HG03175 (cell line): ENCODE measurements at regions not wholly inside any gene's neighbourhood (a gene's known extent, or its start where the extent isn't known, plus 50 kb on each side); places are given as distances from the start of the nearest gene placed in this dataset.

Experiments used
- ATAC-seq: cut with Tn5 transposase; IDR thresholded peaks from one replicate; pipeline ENCODE4 v1.9.1; 2021; ENCODE audit warnings: mild to moderate bottlenecking, moderate library complexity; ENCODE audit not compliant: unreplicated experiment

GRCh38 chr13:103134271-103134670, 68.1 kb upstream of the SLC10A2 start:
- ATAC-seq = peak; percentile 53

DNA sequence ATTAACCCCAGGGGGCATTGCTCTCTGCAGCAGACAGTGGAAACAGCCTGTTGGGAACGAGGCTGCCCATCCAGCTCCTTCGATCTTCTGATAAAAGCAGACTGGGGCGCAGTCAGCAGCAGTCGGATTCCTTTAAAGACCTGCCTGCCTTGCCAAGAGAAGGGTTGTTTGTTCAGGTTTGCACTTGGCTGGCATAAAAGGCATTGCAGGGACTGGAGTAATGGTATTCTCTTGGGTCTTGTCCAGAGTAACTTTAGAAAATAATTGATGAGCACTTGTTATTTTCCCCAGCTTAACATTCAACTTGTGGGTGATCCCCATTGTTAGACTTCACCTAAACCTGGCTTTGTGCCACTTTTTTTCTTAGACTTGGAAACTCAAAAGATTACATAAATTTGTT, 67.3 kb upstream of the SLC10A2 start:
- ATAC-seq = no peak

DNA sequence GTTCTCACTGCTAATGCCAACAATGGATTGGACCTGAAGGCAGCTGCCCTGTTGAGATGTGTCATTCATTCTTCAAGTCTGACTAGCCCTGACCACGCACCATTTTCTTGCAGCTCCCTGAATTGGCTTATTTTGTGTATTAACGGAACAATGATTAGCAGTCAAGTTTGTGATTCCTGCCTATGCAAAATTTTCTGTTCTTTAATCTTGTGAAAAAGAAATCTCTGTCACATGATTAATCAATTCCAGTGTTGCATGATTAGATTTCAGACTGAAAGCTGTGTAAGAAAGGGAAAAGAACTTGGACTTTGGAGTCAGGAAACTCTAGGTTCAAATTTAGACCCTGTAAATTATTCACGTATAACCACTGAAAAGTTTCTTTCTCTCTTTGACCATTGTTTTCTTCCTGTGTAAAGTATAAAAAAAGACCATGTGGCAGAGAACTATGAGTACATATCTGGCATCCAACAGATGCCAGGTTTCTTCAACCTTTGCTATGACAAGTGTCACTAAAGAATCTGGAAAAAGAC, 64.5 kb upstream of the SLC10A2 start:
- ATAC-seq = peak; percentile 83

DNA sequence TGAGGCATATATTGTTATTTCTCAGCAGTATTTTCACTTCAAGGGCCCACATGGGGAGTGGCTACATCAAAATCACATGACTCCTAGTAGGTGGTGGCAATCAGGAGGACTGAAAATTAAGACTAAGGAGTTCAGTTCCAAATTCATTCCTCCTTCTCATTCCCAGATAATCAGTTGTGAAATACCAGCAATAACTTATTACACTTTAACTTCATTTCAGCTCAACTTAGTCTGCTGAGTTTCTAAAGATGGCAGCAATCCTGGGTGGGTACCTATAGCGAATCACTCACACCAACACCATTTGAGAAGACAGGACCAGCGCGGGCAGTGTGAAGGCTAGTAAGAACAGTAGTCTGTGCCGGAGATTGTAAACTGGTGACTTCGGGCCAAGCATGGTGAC, 63.9 kb upstream of the SLC10A2 start:
- no peak for ATAC-seq
